Stimulated activated CD8-positive, alpha-beta memory T cell treated with anti-CD3 and anti-CD28 coated beads, Interleukin-7, amount 100 ng/mL, for 48 hours (primary cell): ENCODE measurements at regions not wholly inside any gene's neighbourhood (a gene's known extent, or its start where the extent isn't known, plus 50 kb on each side); places are given as distances from the start of the nearest gene placed in this dataset.
"Not testable (repeated sequence)": the region's sequence is repeated elsewhere in the genome, so short reads cannot be mapped to it uniquely, and the experiment has no call there.

Experiments used
- DNase-seq, 2 donors: peaks; one replicate each; pipeline ENCODE4 v3.0.0-alpha.2; 2020; ENCODE audit warnings: low read depth in 1 of 2; ENCODE audit errors: extremely low read depth in 1 of 2

- DNase-seq = no peak
Measured at GRCh38 chr2:239820836-239821693, 204.1 kb downstream of the NDUFA10 start.

GRCh38 chr2:239819974-239820555 lies 205.1 kb downstream of the NDUFA10 start:
- no peak for DNase-seq

GRCh38 chr2:239819091-239819973 lies 205.8 kb downstream of the NDUFA10 start:
- DNase-seq = no peak

- DNase-seq = no peak
Measured at GRCh38 chr2:239818531-239819011, 206.6 kb downstream of the NDUFA10 start.

GRCh38 chr2:239818086-239818485 lies 207.1 kb downstream of the NDUFA10 start:
- no peak for DNase-seq

GRCh38 chr2:239817468-239818031 lies 207.6 kb downstream of the NDUFA10 start:
- not testable (repeated sequence) for DNase-seq

GRCh38 chr2:239816576-239817467 lies 208.3 kb downstream of the NDUFA10 start:
- DNase-seq = no peak

GRCh38 chr2:239815671-239816070 lies 209.5 kb downstream of the NDUFA10 start:
- no peak for DNase-seq

- no peak for DNase-seq
Measured at GRCh38 chr2:239814861-239815601, 210.1 kb downstream of the NDUFA10 start.

- DNase-seq = no peak
Measured at GRCh38 chr2:239814116-239814860, 210.9 kb downstream of the NDUFA10 start.

GRCh38 chr2:239813261-239814115 lies 211.7 kb downstream of the NDUFA10 start:
- no peak for DNase-seq

GRCh38 chr2:239811806-239812560 lies 213.2 kb downstream of the NDUFA10 start:
- DNase-seq = no peak

GRCh38 chr2:239811111-239811781 lies 213.9 kb downstream of the NDUFA10 start:
- DNase-seq = no peak

- no peak for DNase-seq
Measured at GRCh38 chr2:239809391-239809790, 215.8 kb downstream of the NDUFA10 start.

GRCh38 chr2:239807568-239807967 lies 217.6 kb downstream of the NDUFA10 start:
- no peak for DNase-seq

GRCh38 chr2:239806758-239807434 lies 218.2 kb downstream of the NDUFA10 start:
- no peak for DNase-seq
